Neural cell (in vitro differentiated cells): ENCODE measurements at regions not wholly inside any gene's neighbourhood (a gene's known extent, or its start where the extent isn't known, plus 50 kb on each side); places are given as distances from the start of the nearest gene placed in this dataset.

Experiments used
- H2AFZ ChIP-seq: fragments of 200-600, 300-800 bp; sonication (generic), shearing (Covaris generic); 2 replicates; pipeline ENCODE4 v1.6.0; 2014; ENCODE audit warnings: low read depth, mild to moderate bottlenecking, antibody characterized with exemption, low read length, moderate library complexity
- H3F3A ChIP-seq: fragments of 200-600 bp; shearing (Covaris generic); 2 replicates; pipeline ENCODE4 v1.6.1; 2016; ENCODE audit warnings: mild to moderate bottlenecking, moderate library complexity, mixed read lengths, antibody characterized with exemption, low read length; ENCODE audit not compliant: insufficient read depth, poor library complexity, severe bottlenecking
- H3K27ac ChIP-seq: fragments of 200-600, 300-800 bp; sonication (generic), shearing (Covaris generic); 2 replicates; pipeline ENCODE4 v1.5.1; 2014; ENCODE audit warnings: mild to moderate bottlenecking, low read length, moderate library complexity
- H3K27me3 ChIP-seq: fragments of 300-800, 200-600 bp; sonication (generic), shearing (Covaris generic); 2 replicates; pipeline ENCODE4 v1.6.0; 2014; ENCODE audit warnings: mild to moderate bottlenecking, low read depth, low read length, moderate library complexity; ENCODE audit not compliant: insufficient read depth
- H3K36me3 ChIP-seq: fragments of 300-800, 200-600 bp; sonication (generic), shearing (Covaris generic); 2 replicates; pipeline ENCODE4 v1.5.1; 2014; ENCODE audit warnings: mild to moderate bottlenecking, antibody characterized with exemption, low read length, moderate library complexity; ENCODE audit not compliant: insufficient read depth
- H3K4me2 ChIP-seq: fragments of 300-800, 200-600 bp; sonication (generic), shearing (Covaris generic); 2 replicates; pipeline ENCODE4 v1.6.0; 2014; ENCODE audit warnings: mild to moderate bottlenecking, low read length
- H3K4me3 ChIP-seq: fragments of 300-800, 200-600 bp; sonication (generic), shearing (Covaris generic); 2 replicates; pipeline ENCODE4 v1.5.1; 2014; ENCODE audit warnings: mild to moderate bottlenecking, low read length, moderate library complexity
- H3K79me2 ChIP-seq: fragments of 200-600 bp; shearing (Covaris generic); replicated peaks from 2 replicates; pipeline ENCODE4 v1.6.0; 2014; ENCODE audit warnings: mild to moderate bottlenecking, low read length, moderate library complexity; ENCODE audit not compliant: insufficient read depth
- H3K9ac ChIP-seq: fragments of 300-800, 200-600 bp; sonication (generic), shearing (Covaris generic); 2 replicates; pipeline ENCODE4 v1.6.1; 2016; ENCODE audit warnings: mild to moderate bottlenecking, low read length, mixed read lengths
- H3K9me2 ChIP-seq: fragments of 200-600 bp; shearing (Covaris generic); 2 replicates; pipeline ENCODE4 v1.6.1; 2016; ENCODE audit warnings: mild to moderate bottlenecking, low read length, mixed read lengths; ENCODE audit not compliant: insufficient read depth
- H3K9me3 ChIP-seq: fragments of 200-600, 300-800 bp; sonication (generic), shearing (Covaris generic); 2 replicates; pipeline ENCODE4 v1.6.1; 2016; ENCODE audit warnings: mild to moderate bottlenecking, mixed run types, low read length, moderate library complexity, mixed read lengths
- H4K20me1 ChIP-seq: fragments of 200-600 bp; shearing (Covaris generic); 2 replicates; pipeline ENCODE4 v1.6.1; 2016; ENCODE audit warnings: mild to moderate bottlenecking, mixed run types; ENCODE audit not compliant: insufficient read depth
- CTCF ChIP-seq: fragments of 450-650 bp; IDR thresholded peaks from 2 replicates; pipeline ENCODE4 v1.5.1; 2014; ENCODE audit warnings: antibody characterized with exemption, mild to moderate bottlenecking, moderate library complexity; ENCODE audit not compliant: poor library complexity, severe bottlenecking
- EP300 ChIP-seq: fragments of 450-650 bp; conservative IDR thresholded peaks from 2 replicates; pipeline ENCODE4 v1.6.1; 2014; ENCODE audit warnings: antibody characterized with exemption, mild to moderate bottlenecking, moderate library complexity; ENCODE audit not compliant: poor library complexity, severe bottlenecking
- EZH2 ChIP-seq: fragments of 200-600, 300-800 bp; shearing (Covaris generic), sonication (generic); IDR thresholded peaks from 2 replicates; pipeline ENCODE4 v1.6.1; 2014; ENCODE audit warnings: antibody characterized with exemption, low read length, borderline replicate concordance, mild to moderate bottlenecking; ENCODE audit not compliant: insufficient read depth, poor library complexity, severe bottlenecking
- MXI1 ChIP-seq: fragments of 450-650 bp; conservative IDR thresholded peaks from 2 replicates; pipeline ENCODE4 v1.6.1; 2014; ENCODE audit warnings: antibody characterized with exemption, mild to moderate bottlenecking; ENCODE audit not compliant: poor library complexity, severe bottlenecking
- POLR2AphosphoS5 ChIP-seq: IDR thresholded peaks from 2 replicates; pipeline ENCODE4 v1.6.1; 2012
- RAD21 ChIP-seq: fragments of 450-650 bp; conservative IDR thresholded peaks from 2 replicates; pipeline ENCODE4 v1.6.1; 2014; ENCODE audit warnings: antibody characterized with exemption, mild to moderate bottlenecking, moderate library complexity
- REST ChIP-seq: IDR thresholded peaks from 2 replicates; pipeline ENCODE4 v1.6.1; 2012; ENCODE audit warnings: borderline replicate concordance
- SMC3 ChIP-seq: fragments of 450-650 bp; conservative IDR thresholded peaks from 2 replicates; pipeline ENCODE4 v1.6.1; 2014; ENCODE audit warnings: antibody characterized with exemption, mild to moderate bottlenecking, moderate library complexity; ENCODE audit not compliant: poor library complexity
- TAF1 ChIP-seq: IDR thresholded peaks from 2 replicates; pipeline ENCODE4 v1.6.1; 2012; ENCODE audit warnings: low read depth

DNA sequence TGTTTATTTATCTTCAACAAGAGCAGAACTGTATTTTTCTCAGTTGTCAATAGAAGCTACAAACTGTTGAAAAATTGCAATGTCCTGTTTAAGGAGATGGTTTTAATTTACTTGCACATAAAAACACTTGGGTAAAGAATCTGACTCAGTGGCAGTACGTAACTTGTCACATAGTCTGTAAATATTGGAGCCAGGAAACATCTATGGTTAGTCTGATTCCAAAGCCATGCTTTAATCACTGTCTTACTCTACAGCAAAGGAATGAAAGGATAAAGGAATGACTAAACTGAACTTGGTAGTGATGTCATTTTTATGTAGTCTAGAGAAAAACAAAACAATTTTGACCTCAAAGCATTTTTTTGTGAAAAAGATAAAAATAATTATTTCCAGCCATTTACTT is 537.2 kb downstream of the STIM2 start:
- H3K9me2 ChIP-seq = no peaks in the 10 kb centered on the region
- H2AFZ ChIP-seq = no peak overlapping the region
- no peak overlapping the region for H3K9ac ChIP-seq
- no peaks in the 10 kb centered on the region for H3K9me3 ChIP-seq
- no peaks in the 10 kb centered on the region for H3K36me3 ChIP-seq
- H4K20me1 ChIP-seq = no peaks in the 10 kb centered on the region
- no peak overlapping the region for H3K27ac ChIP-seq
- H3K79me2 ChIP-seq = no peaks in the 10 kb centered on the region
- TF ChIP-seq CTCF (no peak), REST (no peak), EP300 (no peak), TAF1 (no peak)
- no peaks in the 10 kb centered on the region for H3F3A ChIP-seq
- no peaks in the 10 kb centered on the region for H3K27me3 ChIP-seq
- H3K4me2 ChIP-seq = no peak overlapping the region
- no peak overlapping the region for H3K4me3 ChIP-seq

DNA sequence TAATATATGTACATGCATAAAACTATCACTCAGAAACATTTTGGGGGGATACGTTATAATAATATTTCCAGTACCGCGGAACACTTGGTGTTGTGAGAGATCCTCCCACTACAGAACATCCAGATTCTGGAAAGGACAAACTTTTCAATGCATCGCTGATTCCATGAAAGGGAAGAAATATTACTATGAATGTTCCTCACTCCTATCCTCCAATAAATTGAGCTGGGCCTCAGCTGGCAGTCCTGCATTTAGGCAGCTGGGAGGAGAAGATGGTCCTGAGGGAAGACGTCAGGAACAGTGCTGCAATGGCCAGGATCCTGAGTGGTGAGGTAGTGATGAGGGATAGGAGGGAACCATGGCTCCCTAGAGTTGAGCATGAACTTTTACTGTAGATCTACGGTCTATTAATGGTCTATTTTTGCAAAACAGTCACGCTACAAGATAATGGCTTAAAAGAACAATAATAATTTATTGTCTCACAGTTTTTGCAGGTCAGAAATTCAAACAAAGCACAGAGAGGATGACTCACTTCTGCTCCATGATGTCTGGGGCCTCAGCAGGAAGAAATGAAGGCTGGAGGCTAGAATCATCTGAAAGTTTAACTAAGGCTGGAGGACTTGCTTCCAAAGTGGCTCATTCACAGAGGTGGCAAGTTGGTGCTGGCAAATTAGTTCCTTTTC is 538.1 kb downstream of the STIM2 start:
- Histone ChIP-seq H3K36me3 (no peaks in the 10 kb centered on the region), H3K4me3 (no peak overlapping the region), H3K9me3 (no peaks in the 10 kb centered on the region), H3K27ac (no peak overlapping the region), H3K9ac (no peak overlapping the region), H2AFZ (no peak overlapping the region), H3K4me2 (no peak overlapping the region), H4K20me1 (no peaks in the 10 kb centered on the region), H3F3A (no peaks in the 10 kb centered on the region), H3K9me2 (no peaks in the 10 kb centered on the region), H3K79me2 (no peaks in the 10 kb centered on the region), H3K27me3 (no peaks in the 10 kb centered on the region)
- TF ChIP-seq TAF1 (no peak), EZH2 (no peak), SMC3 (no peak), RAD21 (no peak), POLR2AphosphoS5 (no peak), CTCF (no peak), REST (no peak), EP300 (no peak), MXI1 (no peak)
